ENCODE measurements at regions not wholly inside any gene's neighbourhood (a gene's known extent, or its start where the extent isn't known, plus 50 kb on each side); places are given as distances from the start of the nearest gene placed in this dataset.

DNA sequence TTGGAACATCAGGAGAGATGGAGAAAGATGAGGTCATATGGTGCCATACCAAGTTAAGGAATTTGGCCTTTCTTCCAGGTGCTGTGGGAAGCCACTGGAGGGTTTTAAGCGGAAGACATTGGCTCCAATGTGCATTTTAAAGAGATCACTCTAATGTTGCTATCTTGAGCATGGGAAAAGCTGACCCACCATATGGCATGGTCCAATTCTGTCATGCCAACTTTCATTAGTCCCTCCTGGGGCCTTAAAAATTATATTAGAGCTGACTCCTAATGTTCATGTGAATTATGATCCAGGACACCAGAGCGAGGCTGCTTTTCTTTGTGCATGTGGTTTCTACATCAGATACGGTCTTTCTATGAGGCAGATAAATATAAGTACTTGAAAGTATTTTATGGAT lies 335.0 kb upstream of the TSHZ2 start:
- no peaks in the 10 kb centered on the region for H3K9me3 ChIP-seq (ENCODE audit: low read depth)
- no peak overlapping the region for H2AFZ ChIP-seq (replicated peaks)
- no peak overlapping the region for H3K27ac Mint-ChIP-seq
- no peaks in the 10 kb centered on the region for H3F3A ChIP-seq (ENCODE audit: low read depth)
- no peaks in the 10 kb centered on the region for H3K36me3 ChIP-seq
- TF ChIP-seq, protein P1, sequence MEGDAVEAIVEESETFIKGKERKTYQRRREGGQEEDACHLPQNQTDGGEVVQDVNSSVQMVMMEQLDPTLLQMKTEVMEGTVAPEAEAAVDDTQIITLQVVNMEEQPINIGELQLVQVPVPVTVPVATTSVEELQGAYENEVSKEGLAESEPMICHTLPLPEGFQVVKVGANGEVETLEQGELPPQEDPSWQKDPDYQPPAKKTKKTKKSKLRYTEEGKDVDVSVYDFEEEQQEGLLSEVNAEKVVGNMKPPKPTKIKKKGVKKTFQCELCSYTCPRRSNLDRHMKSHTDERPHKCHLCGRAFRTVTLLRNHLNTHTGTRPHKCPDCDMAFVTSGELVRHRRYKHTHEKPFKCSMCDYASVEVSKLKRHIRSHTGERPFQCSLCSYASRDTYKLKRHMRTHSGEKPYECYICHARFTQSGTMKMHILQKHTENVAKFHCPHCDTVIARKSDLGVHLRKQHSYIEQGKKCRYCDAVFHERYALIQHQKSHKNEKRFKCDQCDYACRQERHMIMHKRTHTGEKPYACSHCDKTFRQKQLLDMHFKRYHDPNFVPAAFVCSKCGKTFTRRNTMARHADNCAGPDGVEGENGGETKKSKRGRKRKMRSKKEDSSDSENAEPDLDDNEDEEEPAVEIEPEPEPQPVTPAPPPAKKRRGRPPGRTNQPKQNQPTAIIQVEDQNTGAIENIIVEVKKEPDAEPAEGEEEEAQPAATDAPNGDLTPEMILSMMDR (IDR thresholded peaks at IDR 0.05), result no peak
- TF ChIP-seq EZH2 (IDR thresholded peaks at IDR 0.05) (no peak), EZH2phosphoT487 (IDR thresholded peaks at IDR 0.05) (no peak)
- no peak overlapping the region for H3K27ac ChIP-seq
- peaks cover 4% of the 10 kb centered on the region for H3K9me3 Mint-ChIP-seq
- DNase-seq (ENCODE audit: low spot score), result no peak
- H4K20me1 ChIP-seq (ENCODE audit: low read depth), result no peaks in the 10 kb centered on the region
- no peak overlapping the region for H3K4me2 ChIP-seq
- H3K27me3 ChIP-seq, result no peaks in the 10 kb centered on the region
- no peaks in the 10 kb centered on the region for H3K4me1 ChIP-seq
- H3K27me3 Mint-ChIP-seq (ENCODE audit: insufficient read depth, low read depth), result no peaks in the 10 kb centered on the region
- H3K36me3 Mint-ChIP-seq, result no peaks in the 10 kb centered on the region
- no peak overlapping the region for H3K4me3 Mint-ChIP-seq
- no peak overlapping the region for H3K9ac ChIP-seq
- H3K79me2 ChIP-seq (ENCODE audit: low read depth), result no peaks in the 10 kb centered on the region
- H3K4me1 Mint-ChIP-seq, result no peaks in the 10 kb centered on the region
- no peak overlapping the region for H3K4me3 ChIP-seq

GRCh38 chr20:52631469-52631868 lies 340.7 kb upstream of the TSHZ2 start:
- Mint-ChIP-seq H3K4me1 (no peaks in the 10 kb centered on the region), H3K27ac (no peak overlapping the region), H3K4me3 (no peak overlapping the region), H3K9me3 (no peaks in the 10 kb centered on the region), H3K36me3 (no peaks in the 10 kb centered on the region), H3K27me3 (ENCODE audit: insufficient read depth, low read depth) (peaks cover 11% of the 10 kb centered on the region)
- Histone ChIP-seq H3K4me1 (no peaks in the 10 kb centered on the region), H2AFZ (replicated peaks) (no peak overlapping the region), H4K20me1 (ENCODE audit: low read depth) (no peaks in the 10 kb centered on the region), H3K27me3 (no peaks in the 10 kb centered on the region), H3K9me3 (ENCODE audit: low read depth) (no peaks in the 10 kb centered on the region), H3K9ac (no peak overlapping the region), H3K36me3 (no peaks in the 10 kb centered on the region), H3F3A (ENCODE audit: low read depth) (no peaks in the 10 kb centered on the region), H3K4me2 (no peak overlapping the region), H3K27ac (no peak overlapping the region), H3K4me3 (no peak overlapping the region), H3K79me2 (ENCODE audit: low read depth) (no peaks in the 10 kb centered on the region)
- no peak for DNase-seq (ENCODE audit: low spot score)
- no peak for TF ChIP-seq EZH2phosphoT487 (IDR thresholded peaks at IDR 0.05)
- TF ChIP-seq, protein P1 (IDR thresholded peaks at IDR 0.05), result no peak
- TF ChIP-seq EZH2 (IDR thresholded peaks at IDR 0.05), result no peak

- H3K4me1 Mint-ChIP-seq, result no peaks in the 10 kb centered on the region
- Histone ChIP-seq H3K4me2 (no peak overlapping the region), H3K4me1 (no peaks in the 10 kb centered on the region), H3K36me3 (no peaks in the 10 kb centered on the region), H2AFZ (replicated peaks) (no peak overlapping the region), H3F3A (ENCODE audit: low read depth) (no peaks in the 10 kb centered on the region), H4K20me1 (ENCODE audit: low read depth) (no peaks in the 10 kb centered on the region), H3K4me3 (no peak overlapping the region), H3K79me2 (ENCODE audit: low read depth) (no peaks in the 10 kb centered on the region), H3K27me3 (no peaks in the 10 kb centered on the region), H3K9me3 (ENCODE audit: low read depth) (no peaks in the 10 kb centered on the region), H3K27ac (no peak overlapping the region), H3K9ac (no peak overlapping the region)
- peaks cover 11% of the 10 kb centered on the region for H3K27me3 Mint-ChIP-seq (ENCODE audit: insufficient read depth, low read depth)
- DNase-seq (ENCODE audit: low spot score), result no peak
- no peaks in the 10 kb centered on the region for H3K9me3 Mint-ChIP-seq
- H3K36me3 Mint-ChIP-seq, result no peaks in the 10 kb centered on the region
- TF ChIP-seq EZH2phosphoT487 (IDR thresholded peaks at IDR 0.05), result no peak
- TF ChIP-seq, protein P1 (IDR thresholded peaks at IDR 0.05), result no peak
- no peak for TF ChIP-seq EZH2 (IDR thresholded peaks at IDR 0.05)
- no peak overlapping the region for H3K27ac Mint-ChIP-seq
- H3K4me3 Mint-ChIP-seq, result no peak overlapping the region
Observed at GRCh38 chr20:52630138-52630537, 342.0 kb upstream of the TSHZ2 start.
